Left ventricle myocardium inferior (tissue), 1 donor: ENCODE measurements at regions not wholly inside any gene's neighbourhood (a gene's known extent, or its start where the extent isn't known, plus 50 kb on each side); places are given as distances from the start of the nearest gene placed in this dataset.

Experiments
- DNase-seq: peaks from one replicate; pipeline ENCODE4 v3.0.0-alpha.2; 2020
- H3K27ac ChIP-seq: fragments of 200-600 bp; replicated peaks from 2 replicates; pipeline ENCODE4 v1.8.0; 2021
- H3K27me3 ChIP-seq: fragments of 200-600 bp; 2 replicates; pipeline ENCODE4 v1.8.0; 2021; ENCODE audit warnings: low read depth
- H3K36me3 ChIP-seq: fragments of 200-600 bp; 2 replicates; pipeline ENCODE4 v1.8.0; 2021
- H3K4me1 ChIP-seq: fragments of 200-600 bp; 2 replicates; pipeline ENCODE4 v1.8.0; 2021
- H3K4me3 ChIP-seq: fragments of 200-600 bp; 2 replicates; pipeline ENCODE4 v1.8.0; 2021; ENCODE audit warnings: mild to moderate bottlenecking, moderate library complexity
- H3K9me3 ChIP-seq: fragments of 200-600 bp; replicated peaks from 2 replicates; pipeline ENCODE4 v1.8.0; 2021
- CTCF ChIP-seq: fragments of 200-600 bp; IDR thresholded peaks from 2 replicates; pipeline ENCODE4 v1.8.0; 2021; ENCODE audit warnings: antibody characterized with exemption, mild to moderate bottlenecking, borderline replicate concordance
- intact Hi-C: fragments of 100-400 bp; cut with micrococcal nuclease; formaldehyde crosslinking; loops from one replicate; pipeline ENCODE4 v1.11.0; 2022
- donor health status: DM: no; HTN: yes; CAD: no; lungs with severe emphysema.

GRCh38 chr17:51389875-51390274 lies 129.5 kb downstream of the UTP18 start:
- Histone ChIP-seq H3K27me3 (peaks cover 56% of the 10 kb centered on the region), H3K27ac (no peak overlapping the region), H3K9me3 (no peaks in the 10 kb centered on the region), H3K4me3 (no peak overlapping the region), H3K4me1 (no peaks in the 10 kb centered on the region), H3K36me3 (no peaks in the 10 kb centered on the region)
- no peak for DNase-seq
- intact Hi-C loops: no loop called here
- no peak for TF ChIP-seq CTCF

GRCh38 chr17:51391982-51392654 lies 131.8 kb downstream of the UTP18 start:
- intact Hi-C loops: no loop called here

DNA sequence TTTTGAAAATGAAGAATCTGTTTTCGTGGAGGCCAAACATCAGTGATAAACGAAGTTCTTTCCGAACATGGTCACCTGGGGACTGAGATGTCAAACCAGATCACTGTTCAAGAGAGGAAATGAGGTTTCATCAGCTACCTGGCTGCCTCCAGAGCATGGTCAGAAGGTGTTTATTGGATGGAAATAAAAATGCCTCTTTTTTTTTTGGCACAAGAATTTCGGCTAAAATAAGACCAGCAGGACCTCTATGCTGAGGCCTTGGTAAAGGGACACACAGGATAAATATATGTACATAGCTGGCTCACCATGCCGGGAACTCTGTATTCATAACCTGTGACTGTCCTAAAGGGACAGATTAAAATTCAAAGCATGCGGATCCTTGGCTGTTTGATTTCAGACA lies 135.3 kb downstream of the UTP18 start:
- Histone ChIP-seq H3K27me3 (peaks cover 12% of the 10 kb centered on the region), H3K4me3 (no peak overlapping the region)
- no peak for DNase-seq

More at GRCh38 chr17:51391982-51392654, 131.8 kb downstream of the UTP18 start:
- Histone ChIP-seq H3K36me3 (no peaks in the 10 kb centered on the region), H3K4me1 (no peaks in the 10 kb centered on the region), H3K9me3 (no peaks in the 10 kb centered on the region), H3K27ac (no peak overlapping the region), H3K27me3 (peaks cover 37% of the 10 kb centered on the region), H3K4me3 (no peak overlapping the region)
- no peak for DNase-seq
- TF ChIP-seq CTCF: no peak

DNA sequence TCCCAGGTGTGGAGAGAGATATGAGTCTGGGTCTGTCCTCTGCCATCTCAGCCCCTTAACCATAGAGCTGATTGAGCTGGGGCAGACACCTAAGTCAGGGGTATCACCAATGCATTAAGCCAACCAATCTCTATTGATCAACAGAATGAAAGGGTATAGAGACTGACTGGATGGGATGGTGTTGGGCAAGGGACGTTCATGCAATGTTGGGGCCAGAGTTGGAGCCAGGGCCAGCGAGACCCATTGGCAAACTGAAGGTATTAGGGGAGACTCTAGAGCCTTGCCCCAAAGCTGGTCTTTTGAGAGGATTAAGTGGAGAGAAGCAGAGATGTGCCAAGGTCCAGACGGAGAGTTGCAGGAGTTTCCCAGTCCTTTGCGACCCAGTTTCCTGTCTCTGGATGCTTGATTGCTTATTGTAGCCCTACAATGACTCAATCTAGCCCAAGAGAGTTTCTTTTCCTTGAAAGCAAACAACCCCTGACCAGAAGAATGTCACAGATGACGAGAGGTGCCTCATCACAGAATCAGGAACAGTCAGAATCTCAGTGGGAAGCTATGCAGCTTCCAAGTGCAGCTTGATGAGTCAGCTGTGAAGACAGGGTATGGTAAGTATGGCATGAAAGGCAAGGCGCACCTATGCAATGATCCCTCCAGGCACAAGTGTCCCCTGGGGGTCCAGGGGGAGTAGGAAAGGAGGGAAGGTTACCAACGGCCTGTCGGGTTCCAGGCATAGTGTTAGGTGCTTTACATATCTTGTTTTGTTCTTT lies 137.2 kb downstream of the UTP18 start:
- TF ChIP-seq CTCF: no peak
- H3K4me3 ChIP-seq: no peak overlapping the region
- H3K9me3 ChIP-seq: no peaks in the 10 kb centered on the region
- no peak overlapping the region for H3K27ac ChIP-seq
- intact Hi-C loops: no loop called here
- H3K27me3 ChIP-seq: no peaks in the 10 kb centered on the region
- no peak for DNase-seq
- H3K36me3 ChIP-seq: no peaks in the 10 kb centered on the region
- no peaks in the 10 kb centered on the region for H3K4me1 ChIP-seq

More for the DNA sequence above, 135.3 kb downstream of the UTP18 start:
- intact Hi-C loops: no loop called here
- Histone ChIP-seq H3K27ac (no peak overlapping the region), H3K4me1 (no peaks in the 10 kb centered on the region), H3K9me3 (no peaks in the 10 kb centered on the region), H3K36me3 (no peaks in the 10 kb centered on the region)
- no peak for TF ChIP-seq CTCF

DNA sequence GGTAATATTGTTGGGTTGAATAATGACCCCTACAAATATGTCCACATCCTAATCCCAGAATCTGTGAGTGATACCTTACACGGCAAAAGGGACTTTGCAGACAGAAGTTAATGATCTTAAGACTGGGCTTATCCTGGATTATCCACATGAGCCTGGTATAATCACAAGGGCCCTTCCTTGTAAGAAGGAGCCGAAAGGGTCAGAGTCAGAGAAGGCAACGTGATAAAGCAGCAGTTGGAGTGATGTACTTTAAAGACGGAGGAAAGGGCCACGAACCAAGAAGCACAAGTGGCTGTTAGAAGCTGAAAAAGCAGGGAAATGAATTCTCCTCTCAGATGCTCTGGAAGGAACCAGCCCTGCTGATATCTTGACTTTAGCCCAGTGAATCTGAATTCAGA lies 137.8 kb downstream of the UTP18 start:
- no peak for TF ChIP-seq CTCF
- Histone ChIP-seq H3K27me3 (no peaks in the 10 kb centered on the region), H3K4me1 (no peaks in the 10 kb centered on the region), H3K27ac (no peak overlapping the region), H3K36me3 (no peaks in the 10 kb centered on the region), H3K9me3 (no peaks in the 10 kb centered on the region), H3K4me3 (no peak overlapping the region)
- no peak for DNase-seq
- intact Hi-C loops: no loop called here
